ENCODE measurements at regions not wholly inside any gene's neighbourhood (a gene's known extent, or its start where the extent isn't known, plus 50 kb on each side); places are given as distances from the start of the nearest gene placed in this dataset.

DNA sequence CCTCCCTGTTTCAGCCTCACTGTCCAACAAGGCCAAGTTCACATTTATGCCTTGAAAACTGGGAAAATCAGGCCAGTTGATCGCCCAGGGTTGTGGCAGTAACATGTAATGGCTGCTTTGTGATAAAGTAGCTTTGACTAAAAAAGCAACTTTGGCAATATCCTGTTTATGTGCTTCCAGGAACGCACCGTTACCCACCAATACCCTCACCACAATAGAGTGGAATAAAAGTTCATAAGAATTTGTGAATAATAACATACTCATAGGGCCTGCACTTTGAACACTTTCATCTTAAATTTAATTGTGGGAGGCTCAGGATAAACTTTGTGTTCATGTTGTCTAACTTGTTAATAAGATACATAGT lies 80.7 kb upstream of the MAML3 start:
- TF ChIP-seq CTCF (conservative IDR thresholded peaks at IDR 0.05 in 1 of 2, IDR thresholded peaks at IDR 0.05 in 1 of 2; ENCODE audit: low read depth in 1 of 2, low read length in 2 of 2) = no peak
- TF ChIP-seq EZH2 (IDR thresholded peaks at IDR 0.05; ENCODE audit: low read length, missing control alignments) = no peak
- Histone ChIP-seq H3K79me2 (ENCODE audit: control insufficient read depth, insufficient read depth, low read length) (no peaks in the 10 kb centered on the region), H3K4me2 (ENCODE audit: extremely low read depth, insufficient read depth, low read length) (peak overlapping the region; percentile 52), H4K20me1 (ENCODE audit: control insufficient read depth, extremely low read depth, insufficient read depth, low read length) (no peaks in the 10 kb centered on the region), H3K4me3 (replicated peaks in 1 of 4; ENCODE audit: control extremely low read depth in 1 of 4, insufficient read depth in 1 of 4, low read depth in 3 of 4, low read length in 4 of 4) (no peak overlapping the region), H3K9me3 (ENCODE audit: control insufficient read depth, insufficient read depth, low read depth, low read length) (no peaks in the 10 kb centered on the region), H3K27me3 (ENCODE audit: control insufficient read depth, insufficient read depth, low read length) (no peaks in the 10 kb centered on the region), H2AFZ (ENCODE audit: low read length) (peak overlapping the region; percentile 61), H3K9ac (ENCODE audit: insufficient read depth, low read length) (no peak overlapping the region), H3K4me1 (ENCODE audit: control insufficient read depth, extremely low read depth, insufficient read depth, low read length) (peaks cover 32% of the 10 kb centered on the region), H3K36me3 (ENCODE audit: control insufficient read depth, insufficient read depth, low read length) (no peaks in the 10 kb centered on the region), H3K27ac (ENCODE audit: insufficient read depth, low read length) (no peak overlapping the region)
- no peak for DNase-seq (ENCODE audit: low read depth in 2 of 2)

DNA sequence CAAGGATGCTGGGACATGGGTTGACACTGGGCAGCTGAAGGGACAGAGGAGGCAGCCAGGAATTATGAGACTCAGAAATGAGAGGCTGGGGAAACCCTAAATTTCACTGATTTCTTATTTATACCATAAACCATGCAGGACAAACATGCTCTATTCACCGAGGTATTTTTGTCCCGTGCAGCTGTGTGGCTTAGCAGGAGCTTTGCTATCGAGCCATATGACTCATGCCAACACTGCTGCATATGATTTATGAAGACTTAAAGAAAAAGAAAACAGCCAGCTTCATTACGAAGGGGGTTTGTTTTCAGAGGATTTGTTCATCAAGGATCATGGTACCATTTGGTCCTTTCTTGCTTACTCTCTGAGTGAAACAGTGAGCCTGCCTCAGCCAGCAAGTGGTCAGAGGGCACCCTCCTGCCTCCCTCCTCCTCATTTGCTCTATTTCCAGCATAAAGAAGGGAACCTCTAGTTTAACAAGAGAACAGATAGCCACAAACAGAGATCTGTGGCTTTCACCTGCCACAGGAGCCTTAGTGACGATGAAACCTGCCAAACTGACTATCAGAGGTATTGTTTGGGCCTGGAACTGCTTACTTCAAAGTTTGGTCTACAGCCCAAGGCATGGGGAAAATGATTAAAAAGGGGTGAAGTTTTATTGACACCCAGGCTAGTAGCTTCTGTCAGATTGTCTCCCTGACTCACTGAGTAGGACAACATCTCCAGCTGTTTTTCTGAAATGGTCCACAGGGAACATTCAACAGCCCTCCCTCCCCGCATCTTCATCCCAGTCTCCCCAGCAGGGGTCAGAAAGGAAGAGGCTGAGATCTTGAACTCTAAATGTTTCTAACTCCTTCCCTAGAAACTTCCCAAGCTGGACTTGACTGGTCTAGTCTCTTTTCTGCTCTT lies 80.1 kb upstream of the MAML3 start:
- DNase-seq (ENCODE audit: low read depth in 2 of 2) = peak; percentile 87 to 91
- Histone ChIP-seq H2AFZ (ENCODE audit: low read length) (peak overlapping the region; percentile 61), H3K27me3 (ENCODE audit: control insufficient read depth, insufficient read depth, low read length) (no peaks in the 10 kb centered on the region), H3K36me3 (ENCODE audit: control insufficient read depth, insufficient read depth, low read length) (no peaks in the 10 kb centered on the region), H4K20me1 (ENCODE audit: control insufficient read depth, extremely low read depth, insufficient read depth, low read length) (no peaks in the 10 kb centered on the region), H3K4me2 (ENCODE audit: extremely low read depth, insufficient read depth, low read length) (peak overlapping the region; percentile 68), H3K4me1 (ENCODE audit: control insufficient read depth, extremely low read depth, insufficient read depth, low read length) (peaks cover 32% of the 10 kb centered on the region), H3K9me3 (ENCODE audit: control insufficient read depth, insufficient read depth, low read depth, low read length) (no peaks in the 10 kb centered on the region), H3K9ac (ENCODE audit: insufficient read depth, low read length) (no peak overlapping the region), H3K79me2 (ENCODE audit: control insufficient read depth, insufficient read depth, low read length) (no peaks in the 10 kb centered on the region), H3K27ac (ENCODE audit: insufficient read depth, low read length) (peak overlapping the region; percentile 15), H3K4me3 (replicated peaks in 1 of 4; ENCODE audit: control extremely low read depth in 1 of 4, insufficient read depth in 1 of 4, low read depth in 3 of 4, low read length in 4 of 4) (no peak overlapping the region)
- no peak for TF ChIP-seq EZH2 (IDR thresholded peaks at IDR 0.05; ENCODE audit: low read length, missing control alignments)
- no peak for TF ChIP-seq CTCF (conservative IDR thresholded peaks at IDR 0.05 in 1 of 2, IDR thresholded peaks at IDR 0.05 in 1 of 2; ENCODE audit: low read depth in 1 of 2, low read length in 2 of 2)

- no peak overlapping the region for H3K4me2 ChIP-seq (ENCODE audit: extremely low read depth, insufficient read depth, low read length)
- no peak for TF ChIP-seq EZH2 (IDR thresholded peaks at IDR 0.05; ENCODE audit: low read length, missing control alignments)
- TF ChIP-seq CTCF (conservative IDR thresholded peaks at IDR 0.05 in 1 of 2, IDR thresholded peaks at IDR 0.05 in 1 of 2; ENCODE audit: low read depth in 1 of 2, low read length in 2 of 2) = no peak
These were observed 75.9 kb upstream of the MAML3 start for GRCh38 chr4:140229881-140230280.

More at GRCh38 chr4:140229881-140230280, 75.9 kb upstream of the MAML3 start:
- Histone ChIP-seq H3K4me1 (ENCODE audit: control insufficient read depth, extremely low read depth, insufficient read depth, low read length) (peaks cover 11% of the 10 kb centered on the region), H3K27me3 (ENCODE audit: control insufficient read depth, insufficient read depth, low read length) (no peaks in the 10 kb centered on the region), H2AFZ (ENCODE audit: low read length) (no peak overlapping the region), H3K9ac (ENCODE audit: insufficient read depth, low read length) (no peak overlapping the region), H3K9me3 (ENCODE audit: control insufficient read depth, insufficient read depth, low read depth, low read length) (no peaks in the 10 kb centered on the region), H3K4me3 (replicated peaks in 1 of 4; ENCODE audit: control extremely low read depth in 1 of 4, insufficient read depth in 1 of 4, low read depth in 3 of 4, low read length in 4 of 4) (no peak overlapping the region), H3K36me3 (ENCODE audit: control insufficient read depth, insufficient read depth, low read length) (no peaks in the 10 kb centered on the region), H3K79me2 (ENCODE audit: control insufficient read depth, insufficient read depth, low read length) (no peaks in the 10 kb centered on the region), H3K27ac (ENCODE audit: insufficient read depth, low read length) (no peak overlapping the region), H4K20me1 (ENCODE audit: control insufficient read depth, extremely low read depth, insufficient read depth, low read length) (no peaks in the 10 kb centered on the region)
- DNase-seq (ENCODE audit: low read depth in 2 of 2) = no peak

All from fibroblast of lung (primary cell).